MM.1S (cell line): ENCODE measurements at regions not wholly inside any gene's neighbourhood (a gene's known extent, or its start where the extent isn't known, plus 50 kb on each side); places are given as distances from the start of the nearest gene placed in this dataset.

ENCODE experiments used
- DNase-seq: peaks from one replicate; pipeline ENCODE4 v3.0.0-alpha.2; 2015
- H2AFZ ChIP-seq: fragments of 300-600 bp; sonication (generic); 2 replicates; pipeline ENCODE4 v1.6.0; 2016; ENCODE audit warnings: antibody characterized with exemption, low read length
- H3F3A ChIP-seq: fragments of 300-600 bp; sonication (generic); 2 replicates; pipeline ENCODE4 v1.6.1; 2016; ENCODE audit warnings: mild to moderate bottlenecking, antibody characterized with exemption, low read length, moderate library complexity, mixed read lengths; ENCODE audit not compliant: insufficient read depth
- H3K27ac ChIP-seq: fragments of 300-600 bp; sonication (generic); 2 replicates; pipeline ENCODE4 v1.5.1; 2016; ENCODE audit warnings: mild to moderate bottlenecking, low read length
- H3K27me3 ChIP-seq: fragments of 300-600 bp; sonication (generic); replicated peaks from 2 replicates; pipeline ENCODE4 v1.6.0; 2016; ENCODE audit warnings: low read length; ENCODE audit not compliant: insufficient read depth
- H3K36me3 ChIP-seq: fragments of 300-600 bp; sonication (generic); replicated peaks from 2 replicates; pipeline ENCODE4 v1.6.1; 2016; ENCODE audit warnings: mild to moderate bottlenecking, low read length, mixed read lengths; ENCODE audit not compliant: insufficient read depth
- H3K4me1 ChIP-seq: fragments of 300-600 bp; sonication (generic); 2 replicates; pipeline ENCODE4 v1.6.1; 2016; ENCODE audit warnings: low read length, mixed read lengths
- H3K4me2 ChIP-seq: fragments of 300-600 bp; sonication (generic); 2 replicates; pipeline ENCODE4 v1.6.0; 2016; ENCODE audit warnings: low read depth, low read length
- H3K4me3 ChIP-seq: fragments of 300-600 bp; sonication (generic); 2 replicates; pipeline ENCODE4 v1.5.1; 2016; ENCODE audit warnings: low read length, mixed read lengths
- H3K79me2 ChIP-seq: fragments of 300-600 bp; sonication (generic); 2 replicates; pipeline ENCODE4 v1.6.1; 2016; ENCODE audit warnings: mixed run types, low read length, mixed read lengths
- H3K9ac ChIP-seq: fragments of 300-600 bp; sonication (generic); 2 replicates; pipeline ENCODE4 v1.6.1; 2016; ENCODE audit warnings: low read length, mixed read lengths
- H3K9me2 ChIP-seq: fragments of 300-600 bp; sonication (generic); replicated peaks from 2 replicates; pipeline ENCODE4 v1.6.1; 2016; ENCODE audit warnings: mild to moderate bottlenecking, low read length, mixed read lengths; ENCODE audit not compliant: insufficient read depth
- H3K9me3 ChIP-seq: fragments of 300-600 bp; sonication (generic); replicated peaks from 2 replicates; pipeline ENCODE4 v1.6.1; 2016; ENCODE audit warnings: mild to moderate bottlenecking, low read length, mixed read lengths; ENCODE audit not compliant: insufficient read depth
- H4K20me1 ChIP-seq: fragments of 300-600 bp; sonication (generic); 2 replicates; pipeline ENCODE4 v1.6.1; 2016; ENCODE audit warnings: mild to moderate bottlenecking, low read length, moderate library complexity, mixed read lengths; ENCODE audit not compliant: insufficient read depth
- CTCF ChIP-seq: fragments of 300-600 bp; sonication (generic); IDR thresholded peaks from 2 replicates; pipeline ENCODE4 v1.5.1; 2016; ENCODE audit warnings: antibody characterized with exemption, low read length, mixed read lengths
- EZH2 ChIP-seq: fragments of 300-600 bp; sonication (generic); optimal IDR thresholded peaks from 2 replicates; pipeline ENCODE3; 2017; ENCODE audit warnings: low read depth, mild to moderate bottlenecking, antibody characterized with exemption, low read length, mixed read lengths
- EZH2phosphoT487 ChIP-seq: fragments of 300-600 bp; sonication (generic); IDR thresholded peaks from 2 replicates; pipeline ENCODE4 v1.6.1; 2018; ENCODE audit warnings: antibody characterized with exemption, low read length

- Histone ChIP-seq H3K4me3 (no peak overlapping the region), H3K4me1 (no peaks in the 10 kb centered on the region), H3K9me3 (no peaks in the 10 kb centered on the region), H3K9me2 (no peaks in the 10 kb centered on the region), H3K27me3 (no peaks in the 10 kb centered on the region), H3K79me2 (no peaks in the 10 kb centered on the region), H3K4me2 (no peak overlapping the region), H2AFZ (no peak overlapping the region), H3K9ac (no peak overlapping the region), H3K36me3 (no peaks in the 10 kb centered on the region), H3F3A (no peaks in the 10 kb centered on the region), H4K20me1 (no peaks in the 10 kb centered on the region), H3K27ac (no peak overlapping the region)
- no peak for DNase-seq
- TF ChIP-seq EZH2phosphoT487 (no peak), CTCF (no peak), EZH2 (no peak)
Measured at GRCh38 chr11:37352485-37352884, 754.4 kb upstream of the RAG2 start.

GRCh38 chr11:37343290-37343689 lies 745.3 kb upstream of the RAG2 start:
- H3K4me1 ChIP-seq = no peaks in the 10 kb centered on the region
- H3K4me2 ChIP-seq = no peak overlapping the region
- H3K27ac ChIP-seq = no peak overlapping the region
- H2AFZ ChIP-seq = no peak overlapping the region
- H4K20me1 ChIP-seq = no peaks in the 10 kb centered on the region
- H3K9me2 ChIP-seq = no peaks in the 10 kb centered on the region
- no peak for TF ChIP-seq CTCF
- no peak for TF ChIP-seq EZH2
- no peak for TF ChIP-seq EZH2phosphoT487
- H3K27me3 ChIP-seq = no peaks in the 10 kb centered on the region
- H3K36me3 ChIP-seq = no peaks in the 10 kb centered on the region
- no peak overlapping the region for H3K4me3 ChIP-seq
- no peak for DNase-seq
- no peaks in the 10 kb centered on the region for H3F3A ChIP-seq
- no peak overlapping the region for H3K9ac ChIP-seq
- no peaks in the 10 kb centered on the region for H3K9me3 ChIP-seq
- H3K79me2 ChIP-seq = no peaks in the 10 kb centered on the region

- Histone ChIP-seq H3K27ac (no peak overlapping the region), H3K9me3 (no peaks in the 10 kb centered on the region)
Measured at GRCh38 chr11:37336401-37336800, 738.4 kb upstream of the RAG2 start.

More at GRCh38 chr11:37336401-37336800, 738.4 kb upstream of the RAG2 start:
- no peaks in the 10 kb centered on the region for H3K4me1 ChIP-seq
- no peaks in the 10 kb centered on the region for H3K36me3 ChIP-seq
- no peaks in the 10 kb centered on the region for H3K27me3 ChIP-seq
- DNase-seq = no peak
- H3K4me2 ChIP-seq = no peak overlapping the region
- no peaks in the 10 kb centered on the region for H3K79me2 ChIP-seq
- H3F3A ChIP-seq = no peaks in the 10 kb centered on the region
- H3K9ac ChIP-seq = no peak overlapping the region
- H3K4me3 ChIP-seq = no peak overlapping the region
- TF ChIP-seq CTCF = no peak
- TF ChIP-seq EZH2phosphoT487 = no peak
- no peak for TF ChIP-seq EZH2
- H3K9me2 ChIP-seq = no peaks in the 10 kb centered on the region
- H4K20me1 ChIP-seq = no peaks in the 10 kb centered on the region
- no peak overlapping the region for H2AFZ ChIP-seq
